H1 (cell line): ENCODE measurements at regions not wholly inside any gene's neighbourhood (a gene's known extent, or its start where the extent isn't known, plus 50 kb on each side); places are given as distances from the start of the nearest gene placed in this dataset.

Source experiments
- BACH1 ChIP-seq: IDR thresholded peaks from 2 replicates; pipeline ENCODE4 v1.6.1; 2012; ENCODE audit warnings: low read length, improper control_type of control experiment
- FOSL1 ChIP-seq: IDR thresholded peaks from 2 replicates; pipeline ENCODE4 v1.6.1; 2011; ENCODE audit warnings: mild to moderate bottlenecking, low read depth, low read length, moderate library complexity; ENCODE audit not compliant: insufficient read depth
- JUND ChIP-seq: IDR thresholded peaks from 2 replicates; pipeline ENCODE4 v1.6.1; 2011; ENCODE audit warnings: mild to moderate bottlenecking, improper control_type of control experiment, low read length
- RFX5 ChIP-seq: IDR thresholded peaks from 2 replicates; pipeline ENCODE4 v1.6.1; 2011; ENCODE audit warnings: low read depth, low read length, improper control_type of control experiment, borderline replicate concordance
- RNF2 ChIP-seq: fragments of 200-900, 300-1000 bp; sonication (generic); IDR thresholded peaks from 2 replicates; pipeline ENCODE4 v1.7.1; 2016; ENCODE audit warnings: borderline replicate concordance, low read depth, mild to moderate bottlenecking, antibody characterized with exemption, low read length; ENCODE audit not compliant: poor library complexity, severe bottlenecking; ENCODE audit errors: missing control alignments
- SIRT6 ChIP-seq: IDR thresholded peaks from one replicate; pipeline ENCODE4 v1.7.1; 2012; ENCODE audit warnings: low read length, inconsistent platforms
- SP4 ChIP-seq: IDR thresholded peaks from 2 replicates; pipeline ENCODE4 v1.6.1; 2012; ENCODE audit warnings: low read length, inconsistent platforms
- TF ChIP-seq, protein P1 (sequence below): IDR thresholded peaks from 2 replicates; pipeline ENCODE4 v1.6.1; 2011; ENCODE audit warnings: low read length, improper control_type of control experiment

DNA sequence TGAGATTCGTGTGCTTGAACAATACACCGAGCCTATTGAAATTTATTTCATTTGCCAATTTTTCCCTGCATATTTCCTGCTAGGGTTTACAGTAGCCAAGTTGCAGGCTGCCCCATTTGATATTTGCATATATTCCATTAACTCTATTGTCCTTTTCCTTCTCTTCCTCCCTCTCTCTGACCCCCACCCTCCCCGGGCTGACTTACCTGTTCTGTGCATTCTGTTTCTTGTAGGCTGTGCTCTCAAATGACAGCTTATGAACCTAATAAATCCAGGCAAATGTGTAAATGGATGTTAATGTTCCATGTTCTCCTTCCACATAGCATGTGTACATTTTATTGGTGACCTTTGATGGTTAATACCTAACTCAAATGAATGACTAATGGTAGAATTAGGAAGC, 1169.2 kb upstream of the WWC1 start (continued):
- no peak for TF ChIP-seq RNF2
- TF ChIP-seq BACH1: no peak
- no peak for TF ChIP-seq SP4
- no peak for TF ChIP-seq RFX5
- no peak for TF ChIP-seq JUND
- TF ChIP-seq SIRT6: no peak
- TF ChIP-seq, protein P1, sequence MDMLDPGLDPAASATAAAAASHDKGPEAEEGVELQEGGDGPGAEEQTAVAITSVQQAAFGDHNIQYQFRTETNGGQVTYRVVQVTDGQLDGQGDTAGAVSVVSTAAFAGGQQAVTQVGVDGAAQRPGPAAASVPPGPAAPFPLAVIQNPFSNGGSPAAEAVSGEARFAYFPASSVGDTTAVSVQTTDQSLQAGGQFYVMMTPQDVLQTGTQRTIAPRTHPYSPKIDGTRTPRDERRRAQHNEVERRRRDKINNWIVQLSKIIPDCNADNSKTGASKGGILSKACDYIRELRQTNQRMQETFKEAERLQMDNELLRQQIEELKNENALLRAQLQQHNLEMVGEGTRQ: no peak
- no peak for TF ChIP-seq FOSL1
